Smooth muscle cell (in vitro differentiated cells): ENCODE measurements at regions not wholly inside any gene's neighbourhood (a gene's known extent, or its start where the extent isn't known, plus 50 kb on each side); places are given as distances from the start of the nearest gene placed in this dataset.

Experiments
- DNase-seq: peaks from one replicate; lab custom pipeline; 2025; ENCODE audit not compliant: unreplicated experiment; lab: John Stamatoyannopoulos, UW
- H2AFZ ChIP-seq: fragments of 200-600 bp; sonication (generic); 2 replicates; pipeline ENCODE4 v1.6.0; 2016; ENCODE audit warnings: antibody characterized with exemption, low read depth, mild to moderate bottlenecking
- H3F3A ChIP-seq: fragments of 200-600 bp; sonication (generic); 2 replicates; pipeline ENCODE4 v1.6.0; 2017; ENCODE audit warnings: antibody characterized with exemption, low read depth
- H3K27ac ChIP-seq: fragments of 200-600 bp; sonication (generic); 2 replicates; pipeline ENCODE4 v1.5.1; 2016; ENCODE audit warnings: low read depth, mild to moderate bottlenecking
- H3K27me3 ChIP-seq: fragments of 200-600 bp; sonication (generic); 2 replicates; pipeline ENCODE4 v1.6.1; 2016; ENCODE audit warnings: low read depth, mild to moderate bottlenecking
- H3K36me3 ChIP-seq: fragments of 200-600 bp; sonication (generic); 2 replicates; pipeline ENCODE4 v1.5.1; 2016; ENCODE audit warnings: low read depth
- H3K4me1 ChIP-seq: fragments of 200-600 bp; sonication (generic); 2 replicates; pipeline ENCODE4 v1.5.1; 2016; ENCODE audit warnings: low read depth
- H3K4me2 ChIP-seq: fragments of 200-600 bp; sonication (generic); 2 replicates; pipeline ENCODE4 v1.6.0; 2016; ENCODE audit warnings: mild to moderate bottlenecking
- H3K4me3 ChIP-seq: fragments of 200-600 bp; sonication (generic); 2 replicates; pipeline ENCODE4 v1.5.1; 2016; ENCODE audit warnings: mild to moderate bottlenecking
- H3K79me2 ChIP-seq: fragments of 200-600 bp; sonication (generic); 2 replicates; pipeline ENCODE4 v1.6.0; 2016; ENCODE audit warnings: low read depth, mild to moderate bottlenecking
- H3K9ac ChIP-seq: fragments of 200-600 bp; sonication (generic); 2 replicates; pipeline ENCODE4 v1.6.0; 2016; ENCODE audit warnings: low read depth
- H3K9me3 ChIP-seq: fragments of 200-600 bp; sonication (generic); replicated peaks from 2 replicates; pipeline ENCODE4 v1.5.1; 2016; ENCODE audit warnings: low read depth
- H4K20me1 ChIP-seq: fragments of 200-600 bp; sonication (generic); 2 replicates; pipeline ENCODE4 v1.6.0; 2016; ENCODE audit warnings: low read depth
- WGBS: methylation state at CpG from one replicate; pipeline ENCODE4 v1.1.7; 2016; ENCODE audit warnings: low lambda C conversion rate; 5-methylcytosine and 5-hydroxymethylcytosine counted together
- TF ChIP-seq, protein P1 (sequence below): fragments of 200-600 bp; sonication (generic); IDR thresholded peaks from 2 replicates; pipeline ENCODE4 v1.5.1; 2017; ENCODE audit warnings: borderline replicate concordance, mild to moderate bottlenecking, antibody characterized with exemption; ENCODE audit not compliant: insufficient read depth, poor library complexity, severe bottlenecking

DNA sequence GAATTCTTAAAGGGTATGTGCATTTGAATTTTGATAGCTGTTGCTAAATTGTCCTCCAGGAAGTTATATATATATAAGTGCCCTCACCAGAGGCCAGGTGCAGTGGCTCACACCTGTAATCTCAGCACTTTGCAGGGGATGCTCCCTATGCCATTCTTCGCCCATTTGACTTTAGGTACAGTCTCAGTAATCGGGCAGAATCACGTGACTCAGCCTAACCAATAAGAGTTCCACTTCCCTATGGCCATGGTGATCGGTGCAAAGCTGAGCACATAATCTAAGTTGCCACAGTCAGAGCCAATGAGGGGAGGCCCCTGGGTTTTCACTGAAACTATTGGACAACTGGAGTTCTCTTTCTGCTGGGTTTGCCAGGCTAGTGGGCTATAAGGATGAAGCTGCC, 274.6 kb upstream of the TBX3 start:
- TF ChIP-seq, protein P1, sequence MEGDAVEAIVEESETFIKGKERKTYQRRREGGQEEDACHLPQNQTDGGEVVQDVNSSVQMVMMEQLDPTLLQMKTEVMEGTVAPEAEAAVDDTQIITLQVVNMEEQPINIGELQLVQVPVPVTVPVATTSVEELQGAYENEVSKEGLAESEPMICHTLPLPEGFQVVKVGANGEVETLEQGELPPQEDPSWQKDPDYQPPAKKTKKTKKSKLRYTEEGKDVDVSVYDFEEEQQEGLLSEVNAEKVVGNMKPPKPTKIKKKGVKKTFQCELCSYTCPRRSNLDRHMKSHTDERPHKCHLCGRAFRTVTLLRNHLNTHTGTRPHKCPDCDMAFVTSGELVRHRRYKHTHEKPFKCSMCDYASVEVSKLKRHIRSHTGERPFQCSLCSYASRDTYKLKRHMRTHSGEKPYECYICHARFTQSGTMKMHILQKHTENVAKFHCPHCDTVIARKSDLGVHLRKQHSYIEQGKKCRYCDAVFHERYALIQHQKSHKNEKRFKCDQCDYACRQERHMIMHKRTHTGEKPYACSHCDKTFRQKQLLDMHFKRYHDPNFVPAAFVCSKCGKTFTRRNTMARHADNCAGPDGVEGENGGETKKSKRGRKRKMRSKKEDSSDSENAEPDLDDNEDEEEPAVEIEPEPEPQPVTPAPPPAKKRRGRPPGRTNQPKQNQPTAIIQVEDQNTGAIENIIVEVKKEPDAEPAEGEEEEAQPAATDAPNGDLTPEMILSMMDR, result no peak
- Histone ChIP-seq H3K4me1 (no peaks in the 10 kb centered on the region), H3K4me2 (no peak overlapping the region), H3K36me3 (no peaks in the 10 kb centered on the region), H3K27me3 (no peaks in the 10 kb centered on the region), H3K27ac (no peak overlapping the region), H3K4me3 (no peak overlapping the region), H2AFZ (no peak overlapping the region), H3K79me2 (no peaks in the 10 kb centered on the region), H4K20me1 (no peaks in the 10 kb centered on the region), H3K9ac (no peak overlapping the region), H3K9me3 (no peaks in the 10 kb centered on the region), H3F3A (peaks cover 23% of the 10 kb centered on the region)
- 97% methylated on average over 4 of the region's 4 CpGs for WGBS
- DNase-seq, result no peak

DNA sequence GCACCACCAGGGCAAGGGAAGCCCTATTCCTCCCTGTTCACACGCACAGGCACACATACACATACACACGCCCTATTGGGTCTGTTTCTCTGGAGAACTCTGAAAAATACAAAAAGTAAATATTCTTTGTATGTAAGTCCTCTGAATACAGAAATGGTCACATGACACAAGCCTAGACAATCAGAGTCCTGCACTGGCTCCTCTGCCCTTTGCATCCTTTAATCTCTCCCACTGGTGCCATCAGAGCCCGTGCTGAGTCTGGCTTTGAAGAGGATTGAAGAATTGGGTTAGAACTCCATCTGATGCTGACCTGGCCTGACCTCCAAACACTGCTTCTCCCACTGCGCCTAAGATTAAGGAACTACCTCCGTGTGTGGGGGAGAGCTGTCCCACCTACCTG, 273.2 kb upstream of the TBX3 start:
- no peak overlapping the region for H3K4me2 ChIP-seq
- 94% methylated on average over 5 of the region's 5 CpGs for WGBS

DNA sequence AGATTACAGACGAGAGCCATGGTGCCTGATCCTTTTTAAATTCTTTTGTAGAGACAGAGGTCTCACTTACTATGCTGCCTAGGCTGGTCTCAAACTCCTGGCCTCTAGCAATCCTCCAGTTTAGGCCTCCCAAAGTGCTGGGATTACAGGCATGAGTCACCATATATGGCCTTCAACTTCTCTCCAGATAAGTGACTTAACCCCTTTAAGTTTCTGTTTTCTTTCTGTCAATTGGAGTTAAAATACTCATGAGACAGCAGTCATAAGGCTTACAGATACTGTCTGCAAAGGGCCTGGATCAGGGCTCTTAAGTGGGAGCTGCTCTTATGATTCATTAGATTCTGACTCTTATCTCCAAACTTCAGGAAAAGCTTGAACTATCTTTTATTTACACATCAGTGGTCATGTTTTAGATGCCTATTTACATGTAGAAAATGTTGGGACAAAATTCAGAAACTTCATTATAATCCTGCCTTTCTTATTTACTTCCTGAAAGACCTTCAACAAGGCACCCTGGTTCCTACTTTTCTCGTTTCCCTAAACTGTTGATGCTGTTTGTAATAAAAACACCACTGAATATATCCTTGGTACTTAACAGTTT, 271.5 kb upstream of the TBX3 start:
- Histone ChIP-seq H2AFZ (no peak overlapping the region), H3K27me3 (no peaks in the 10 kb centered on the region), H3K4me1 (no peaks in the 10 kb centered on the region), H3K27ac (peak overlapping the region; percentile 59), H3K9ac (no peak overlapping the region), H3K4me3 (no peak overlapping the region), H3K79me2 (no peaks in the 10 kb centered on the region), H4K20me1 (no peaks in the 10 kb centered on the region), H3K4me2 (peak overlapping the region; percentile 25), H3F3A (peaks cover 23% of the 10 kb centered on the region), H3K9me3 (no peaks in the 10 kb centered on the region), H3K36me3 (no peaks in the 10 kb centered on the region)
- WGBS, result 18% methylated on average over 2 of the region's 2 CpGs
- TF ChIP-seq, protein P1, result no peak
- no peak for DNase-seq

More for the DNA sequence above, 273.2 kb upstream of the TBX3 start:
- no peak overlapping the region for H3K27ac ChIP-seq
- H4K20me1 ChIP-seq, result no peaks in the 10 kb centered on the region
- H3K9me3 ChIP-seq, result no peaks in the 10 kb centered on the region
- H3K4me3 ChIP-seq, result no peak overlapping the region
- TF ChIP-seq, protein P1, result no peak
- no peaks in the 10 kb centered on the region for H3K4me1 ChIP-seq
- H3F3A ChIP-seq, result peaks cover 23% of the 10 kb centered on the region
- H2AFZ ChIP-seq, result no peak overlapping the region
- no peaks in the 10 kb centered on the region for H3K36me3 ChIP-seq
- no peak overlapping the region for H3K9ac ChIP-seq
- H3K79me2 ChIP-seq, result no peaks in the 10 kb centered on the region
- H3K27me3 ChIP-seq, result no peaks in the 10 kb centered on the region
- no peak for DNase-seq

DNA sequence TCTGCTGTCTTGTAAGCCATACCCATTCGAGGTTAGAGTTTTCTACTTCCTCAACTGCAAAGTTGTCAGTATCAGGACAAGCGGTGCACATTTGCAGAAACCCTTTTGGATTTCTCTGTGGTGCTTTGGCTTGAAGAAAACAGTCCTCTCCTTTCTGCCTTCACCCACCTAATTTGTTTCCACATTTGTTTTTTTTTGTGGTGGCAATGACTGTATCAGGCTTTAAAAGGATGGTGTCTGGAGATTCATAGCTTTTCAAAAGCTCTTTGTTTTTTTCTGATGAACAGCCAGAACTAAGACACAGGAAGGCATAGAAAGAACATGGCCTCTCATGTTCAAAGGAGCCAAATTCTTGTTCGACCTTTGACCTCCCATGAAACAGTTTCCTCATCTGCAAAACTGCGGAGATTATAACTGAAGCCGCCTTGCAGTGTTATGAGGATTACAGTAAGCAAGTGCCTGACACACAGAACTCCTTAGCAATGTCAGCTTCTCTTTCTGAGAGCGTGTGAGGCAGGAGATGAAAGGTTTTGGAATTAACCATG, 270.6 kb upstream of the TBX3 start:
- 36% methylated on average over 6 of the region's 6 CpGs for WGBS
- no peak for DNase-seq

More for the DNA sequence above, 270.6 kb upstream of the TBX3 start:
- no peak overlapping the region for H2AFZ ChIP-seq
- H4K20me1 ChIP-seq, result no peaks in the 10 kb centered on the region
- no peaks in the 10 kb centered on the region for H3K36me3 ChIP-seq
- no peaks in the 10 kb centered on the region for H3K9me3 ChIP-seq
- H3K9ac ChIP-seq, result no peak overlapping the region
- peaks cover 23% of the 10 kb centered on the region for H3F3A ChIP-seq
- TF ChIP-seq, protein P1, result no peak
- H3K27me3 ChIP-seq, result no peaks in the 10 kb centered on the region
- no peak overlapping the region for H3K4me3 ChIP-seq
- no peaks in the 10 kb centered on the region for H3K79me2 ChIP-seq
- H3K4me1 ChIP-seq, result no peaks in the 10 kb centered on the region
- H3K4me2 ChIP-seq, result no peak overlapping the region
- peak overlapping the region; percentile 52 for H3K27ac ChIP-seq
